Epithelial cell of proximal tubule (primary cell): ENCODE measurements at regions not wholly inside any gene's neighbourhood (a gene's known extent, or its start where the extent isn't known, plus 50 kb on each side); places are given as distances from the start of the nearest gene placed in this dataset.
"Not testable (repeated sequence)": the region's sequence is repeated elsewhere in the genome, so short reads cannot be mapped to it uniquely, and the experiment has no call there.

Experiments used
- DNase-seq: peaks from one replicate; pipeline ENCODE4 v3.0.0-alpha.2; 2011; ENCODE audit warnings: low read depth
- H3K4me3 ChIP-seq: 2 replicates; pipeline ENCODE4 v1.5.1; 2011; ENCODE audit warnings: low read depth, mild to moderate bottlenecking, low read length
- TF ChIP-seq, protein P1 (sequence below): conservative IDR thresholded peaks from 2 replicates; pipeline ENCODE4 v1.5.1; 2012; ENCODE audit warnings: low read depth, mild to moderate bottlenecking, low read length

DNA sequence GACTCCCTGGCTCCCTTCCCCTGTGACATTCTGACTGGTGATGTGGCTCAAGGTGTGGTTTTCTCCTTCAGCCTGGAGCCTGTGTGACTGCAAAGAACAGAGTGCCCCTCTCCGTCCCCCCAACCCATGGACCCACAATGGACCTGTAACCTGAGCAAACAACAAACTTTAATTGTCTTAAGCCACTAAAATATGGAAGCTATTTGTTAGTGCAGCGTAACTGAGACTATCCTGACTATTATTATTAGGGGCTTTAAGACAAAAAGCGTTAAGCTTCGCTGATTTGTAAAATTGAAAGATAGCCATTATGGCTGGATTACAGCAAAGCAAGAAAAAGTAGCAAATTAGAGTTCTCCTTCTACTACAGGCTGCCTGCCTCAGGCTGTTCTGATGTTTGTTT is 426.9 kb downstream of the STK39 start:
- TF ChIP-seq, protein P1, sequence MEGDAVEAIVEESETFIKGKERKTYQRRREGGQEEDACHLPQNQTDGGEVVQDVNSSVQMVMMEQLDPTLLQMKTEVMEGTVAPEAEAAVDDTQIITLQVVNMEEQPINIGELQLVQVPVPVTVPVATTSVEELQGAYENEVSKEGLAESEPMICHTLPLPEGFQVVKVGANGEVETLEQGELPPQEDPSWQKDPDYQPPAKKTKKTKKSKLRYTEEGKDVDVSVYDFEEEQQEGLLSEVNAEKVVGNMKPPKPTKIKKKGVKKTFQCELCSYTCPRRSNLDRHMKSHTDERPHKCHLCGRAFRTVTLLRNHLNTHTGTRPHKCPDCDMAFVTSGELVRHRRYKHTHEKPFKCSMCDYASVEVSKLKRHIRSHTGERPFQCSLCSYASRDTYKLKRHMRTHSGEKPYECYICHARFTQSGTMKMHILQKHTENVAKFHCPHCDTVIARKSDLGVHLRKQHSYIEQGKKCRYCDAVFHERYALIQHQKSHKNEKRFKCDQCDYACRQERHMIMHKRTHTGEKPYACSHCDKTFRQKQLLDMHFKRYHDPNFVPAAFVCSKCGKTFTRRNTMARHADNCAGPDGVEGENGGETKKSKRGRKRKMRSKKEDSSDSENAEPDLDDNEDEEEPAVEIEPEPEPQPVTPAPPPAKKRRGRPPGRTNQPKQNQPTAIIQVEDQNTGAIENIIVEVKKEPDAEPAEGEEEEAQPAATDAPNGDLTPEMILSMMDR: no peak
- no peak overlapping the region for H3K4me3 ChIP-seq
- DNase-seq: no peak

GRCh38 chr2:167818521-167818920 is 428.9 kb downstream of the STK39 start:
- no peak for DNase-seq
- TF ChIP-seq, protein P1: no peak
- H3K4me3 ChIP-seq: no peak overlapping the region

GRCh38 chr2:167817908-167818307 is 429.5 kb downstream of the STK39 start:
- no peak for DNase-seq
- no peak overlapping the region for H3K4me3 ChIP-seq
- TF ChIP-seq, protein P1: no peak

- TF ChIP-seq, protein P1: no peak
- DNase-seq: no peak
- no peak overlapping the region for H3K4me3 ChIP-seq
Measured at GRCh38 chr2:167817422-167817821, 430.0 kb downstream of the STK39 start.

GRCh38 chr2:167816874-167817290 is 430.5 kb downstream of the STK39 start:
- TF ChIP-seq, protein P1: no peak
- H3K4me3 ChIP-seq: no peak overlapping the region
- DNase-seq: no peak

GRCh38 chr2:167814881-167815718 is 432.3 kb downstream of the STK39 start:
- TF ChIP-seq, protein P1: no peak
- no peak for DNase-seq
- no peak overlapping the region for H3K4me3 ChIP-seq

DNA sequence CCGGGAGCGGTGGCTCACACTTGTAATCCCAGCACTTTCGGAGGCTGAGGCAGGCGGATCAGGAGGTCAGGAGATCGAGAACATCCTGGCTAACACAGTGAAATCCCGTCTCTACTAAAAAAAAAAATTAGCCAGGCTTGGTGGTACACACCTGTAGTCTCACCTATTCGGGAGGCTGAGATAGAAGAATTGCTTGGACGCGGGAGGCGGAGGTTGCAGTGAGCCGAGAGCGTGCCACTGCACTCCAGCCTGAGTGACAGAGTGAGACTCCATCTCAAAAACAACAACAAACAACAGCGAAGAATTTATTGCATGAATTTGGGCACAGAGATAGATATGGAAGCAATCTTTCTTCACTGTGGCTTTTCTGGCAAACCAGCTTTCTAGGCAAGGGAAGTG is 432.9 kb downstream of the STK39 start:
- H3K4me3 ChIP-seq, DNase-seq: not testable (repeated sequence)

- not testable (repeated sequence) for H3K4me3 ChIP-seq, DNase-seq
Measured at GRCh38 chr2:167809799-167810198, 437.6 kb downstream of the STK39 start.
